Mesendoderm (in vitro differentiated cells): ENCODE measurements at regions not wholly inside any gene's neighbourhood (a gene's known extent, or its start where the extent isn't known, plus 50 kb on each side); places are given as distances from the start of the nearest gene placed in this dataset.
A peak's percentile ranks its signal among the peaks of the same experiment; 100 is the strongest.

Experiments used
- DNase-seq: peaks from one replicate; pipeline ENCODE4 v3.0.0; 2013
- H2AK5ac ChIP-seq: 2 replicates; pipeline ENCODE4 v1.6.1; 2013; ENCODE audit warnings: low read length, inconsistent platforms
- H2BK120ac ChIP-seq: 2 replicates; pipeline ENCODE4 v1.6.1; 2013; ENCODE audit warnings: low read depth, mild to moderate bottlenecking, low read length, moderate library complexity, mixed read lengths
- H2BK15ac ChIP-seq: replicated peaks from 2 replicates; pipeline ENCODE4 v1.6.1; 2013; ENCODE audit warnings: low read depth, mild to moderate bottlenecking, moderate library complexity
- H2BK5ac ChIP-seq: 2 replicates; pipeline ENCODE4 v1.6.1; 2013; ENCODE audit warnings: low read length, inconsistent platforms
- H3K18ac ChIP-seq: 2 replicates; pipeline ENCODE4 v1.6.1; 2013; ENCODE audit warnings: mild to moderate bottlenecking, low read length, mixed read lengths
- H3K23ac ChIP-seq: one replicate; pipeline ENCODE4 v1.6.1; 2013; ENCODE audit warnings: low read length
- H3K27ac ChIP-seq: 2 replicates; pipeline ENCODE4 v1.5.1; 2013; ENCODE audit warnings: low read depth, mild to moderate bottlenecking, inconsistent platforms, low read length, moderate library complexity
- H3K27me3 ChIP-seq: 2 replicates; pipeline ENCODE4 v1.6.1; 2013; ENCODE audit warnings: low read length, control low read depth, mild to moderate bottlenecking, inconsistent platforms; ENCODE audit not compliant: insufficient read depth, poor library complexity
- H3K36me3 ChIP-seq: 2 replicates; pipeline ENCODE4 v1.6.1; 2013; ENCODE audit warnings: low read length, inconsistent platforms; ENCODE audit not compliant: control insufficient read depth, insufficient read depth
- H3K4ac ChIP-seq: one replicate; pipeline ENCODE4 v1.6.1; 2013; ENCODE audit warnings: low read depth, mild to moderate bottlenecking, low read length, moderate library complexity
- H3K4me1 ChIP-seq: 2 replicates; pipeline ENCODE4 v1.6.1; 2013; ENCODE audit warnings: low read depth, low read length, inconsistent platforms; ENCODE audit not compliant: control insufficient read depth
- H3K4me2 ChIP-seq: 2 replicates; pipeline ENCODE4 v1.6.1; 2013; ENCODE audit warnings: low read length
- H3K4me3 ChIP-seq: 2 replicates; pipeline ENCODE4 v1.5.1; 2013; ENCODE audit warnings: mild to moderate bottlenecking, low read length
- H3K56ac ChIP-seq: one replicate; pipeline ENCODE4 v1.6.1; 2013; ENCODE audit warnings: low read length
- H3K79me1 ChIP-seq: 2 replicates; pipeline ENCODE4 v1.6.1; 2013; ENCODE audit warnings: low read length, inconsistent platforms
- H3K79me2 ChIP-seq: 2 replicates; pipeline ENCODE4 v1.6.1; 2013; ENCODE audit warnings: mild to moderate bottlenecking, low read length; ENCODE audit not compliant: control insufficient read depth, insufficient read depth
- H3K9ac ChIP-seq: 2 replicates; pipeline ENCODE4 v1.6.1; 2013; ENCODE audit warnings: low read length, inconsistent platforms
- H4K5ac ChIP-seq: one replicate; pipeline ENCODE4 v1.6.1; 2013; ENCODE audit warnings: low read length
- H4K8ac ChIP-seq: one replicate; pipeline ENCODE4 v1.6.1; 2013; ENCODE audit warnings: low read depth, mild to moderate bottlenecking, control low read depth, low read length, moderate library complexity
- WGBS: extraction: QIAGEN DNeasy Blood & Tissue Kit; methylation state at CpG from one replicate; pipeline ENCODE4 v1.1.7; 2013; ENCODE audit warnings: low lambda C conversion rate, missing lambda C conversion rate; ENCODE audit not compliant: insufficient coverage; ENCODE audit errors: extremely low coverage; 5-methylcytosine and 5-hydroxymethylcytosine counted together

GRCh38 chr22:34851918-34852662, 213.9 kb upstream of the ISX start:
- Histone ChIP-seq H3K27me3 (no peaks in the 10 kb centered on the region), H3K56ac (no peak overlapping the region), H4K8ac (no peak overlapping the region), H3K4me3 (no peak overlapping the region), H3K4me2 (no peak overlapping the region), H3K36me3 (no peaks in the 10 kb centered on the region), H3K4ac (no peak overlapping the region), H3K79me1 (no peaks in the 10 kb centered on the region), H3K4me1 (no peaks in the 10 kb centered on the region), H3K9ac (no peak overlapping the region), H3K27ac (no peak overlapping the region), H2BK5ac (no peak overlapping the region), H3K79me2 (no peaks in the 10 kb centered on the region), H3K23ac (no peak overlapping the region), H4K5ac (no peak overlapping the region), H2BK15ac (no peak overlapping the region), H2BK120ac (no peak overlapping the region), H2AK5ac (no peak overlapping the region), H3K18ac (peak overlapping the region; percentile 22)
- WGBS, result no CpG with 5 or more reads among the region's 4 CpGs
- peak; percentile 36 for DNase-seq

DNA sequence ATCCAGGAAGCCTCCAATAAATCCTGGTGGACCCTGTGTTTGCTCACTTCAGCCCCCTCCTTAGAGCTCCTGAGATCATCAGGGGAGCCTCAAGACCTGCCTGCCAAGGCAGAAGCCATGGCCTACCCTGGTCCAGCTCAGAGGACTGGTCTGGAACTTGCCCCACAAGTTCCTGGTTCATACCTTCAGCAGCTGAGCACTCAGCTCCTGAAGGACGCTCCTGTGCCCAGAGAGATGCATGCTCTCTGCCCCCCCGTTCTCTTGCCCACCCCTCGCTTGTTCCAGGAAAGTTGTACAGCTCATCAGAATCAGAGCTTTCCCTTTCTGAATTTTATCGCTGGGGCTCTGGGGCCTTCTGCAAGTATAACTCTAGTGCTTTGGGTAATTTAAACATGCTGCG, 210.5 kb upstream of the ISX start:
- no peak overlapping the region for H3K4ac ChIP-seq
- H3K23ac ChIP-seq, result no peak overlapping the region
- no peaks in the 10 kb centered on the region for H3K36me3 ChIP-seq
- no peak overlapping the region for H2BK120ac ChIP-seq
- H2BK15ac ChIP-seq, result no peak overlapping the region
- no peak overlapping the region for H3K9ac ChIP-seq
- DNase-seq, result no peak
- H4K5ac ChIP-seq, result no peak overlapping the region
- H3K27ac ChIP-seq, result no peak overlapping the region
- H3K79me1 ChIP-seq, result no peaks in the 10 kb centered on the region
- no peak overlapping the region for H3K56ac ChIP-seq
- H3K18ac ChIP-seq, result no peak overlapping the region
- H3K4me3 ChIP-seq, result no peak overlapping the region
- no CpG with 5 or more reads among the region's 5 CpGs for WGBS
- H2BK5ac ChIP-seq, result no peak overlapping the region
- no peak overlapping the region for H2AK5ac ChIP-seq
- H3K79me2 ChIP-seq, result no peaks in the 10 kb centered on the region
- H3K4me2 ChIP-seq, result no peak overlapping the region
- no peaks in the 10 kb centered on the region for H3K4me1 ChIP-seq
- H3K27me3 ChIP-seq, result no peaks in the 10 kb centered on the region
- no peak overlapping the region for H4K8ac ChIP-seq

GRCh38 chr22:34858066-34858465, 207.9 kb upstream of the ISX start:
- H3K9ac ChIP-seq, result no peak overlapping the region
- no peaks in the 10 kb centered on the region for H3K79me2 ChIP-seq
- no peak overlapping the region for H3K4ac ChIP-seq
- no peak overlapping the region for H3K27ac ChIP-seq
- H3K23ac ChIP-seq, result no peak overlapping the region
- no peak overlapping the region for H2BK120ac ChIP-seq
- no peak overlapping the region for H3K56ac ChIP-seq
- no peaks in the 10 kb centered on the region for H3K27me3 ChIP-seq
- no peaks in the 10 kb centered on the region for H3K79me1 ChIP-seq
- no peak overlapping the region for H2BK5ac ChIP-seq
- H2AK5ac ChIP-seq, result no peak overlapping the region
- H2BK15ac ChIP-seq, result no peak overlapping the region
- H3K18ac ChIP-seq, result no peak overlapping the region
- H4K5ac ChIP-seq, result no peak overlapping the region
- H3K4me1 ChIP-seq, result no peaks in the 10 kb centered on the region
- H3K4me3 ChIP-seq, result no peak overlapping the region
- H3K4me2 ChIP-seq, result no peak overlapping the region
- no CpG with 5 or more reads among the region's 2 CpGs for WGBS
- DNase-seq, result no peak
- H3K36me3 ChIP-seq, result no peaks in the 10 kb centered on the region
- no peak overlapping the region for H4K8ac ChIP-seq

- Histone ChIP-seq H2AK5ac (no peak overlapping the region), H3K4ac (no peak overlapping the region), H2BK5ac (no peak overlapping the region), H3K23ac (no peak overlapping the region), H3K27me3 (no peaks in the 10 kb centered on the region), H3K4me3 (no peak overlapping the region), H2BK15ac (no peak overlapping the region), H3K27ac (no peak overlapping the region), H3K9ac (no peak overlapping the region), H2BK120ac (no peak overlapping the region), H3K4me1 (no peaks in the 10 kb centered on the region), H3K18ac (no peak overlapping the region), H3K56ac (no peak overlapping the region), H3K79me2 (no peaks in the 10 kb centered on the region), H3K4me2 (no peak overlapping the region), H4K8ac (no peak overlapping the region), H3K79me1 (no peaks in the 10 kb centered on the region), H3K36me3 (no peaks in the 10 kb centered on the region), H4K5ac (no peak overlapping the region)
- DNase-seq, result no peak
- no CpG with 5 or more reads among the region's 2 CpGs for WGBS
Observed at GRCh38 chr22:34861787-34862186, 204.2 kb upstream of the ISX start.

GRCh38 chr22:34866081-34866480, 199.9 kb upstream of the ISX start:
- Histone ChIP-seq H3K4me2 (no peak overlapping the region), H3K36me3 (no peaks in the 10 kb centered on the region), H2BK120ac (no peak overlapping the region), H3K27ac (no peak overlapping the region), H3K79me2 (no peaks in the 10 kb centered on the region), H3K4ac (no peak overlapping the region), H3K56ac (no peak overlapping the region), H2BK5ac (no peak overlapping the region), H4K8ac (no peak overlapping the region), H3K4me1 (no peaks in the 10 kb centered on the region), H3K4me3 (no peak overlapping the region), H3K27me3 (no peaks in the 10 kb centered on the region), H3K23ac (no peak overlapping the region), H3K79me1 (no peaks in the 10 kb centered on the region), H3K18ac (no peak overlapping the region), H2AK5ac (no peak overlapping the region), H4K5ac (no peak overlapping the region), H3K9ac (no peak overlapping the region), H2BK15ac (no peak overlapping the region)
- WGBS, result no CpG with 5 or more reads among the region's 4 CpGs
- no peak for DNase-seq
